DND-41 (cell line): ENCODE measurements at regions not wholly inside any gene's neighbourhood (a gene's known extent, or its start where the extent isn't known, plus 50 kb on each side); places are given as distances from the start of the nearest gene placed in this dataset.

Experiments used
- EZH2 ChIP-seq: IDR thresholded peaks from 3 replicates; pipeline ENCODE4 v1.6.1; 2012; ENCODE audit warnings: borderline replicate concordance, low read depth, mild to moderate bottlenecking, moderate library complexity, low read length, inconsistent platforms; ENCODE audit not compliant: severe bottlenecking
- TF ChIP-seq, protein P1 (sequence below): IDR thresholded peaks from 2 replicates; pipeline ENCODE4 v1.5.1; 2012; ENCODE audit warnings: borderline replicate concordance, low read length, moderate library complexity, mild to moderate bottlenecking; ENCODE audit not compliant: poor library complexity, severe bottlenecking; ENCODE audit errors: extremely low read depth

- no peak for TF ChIP-seq EZH2
- TF ChIP-seq, protein P1, sequence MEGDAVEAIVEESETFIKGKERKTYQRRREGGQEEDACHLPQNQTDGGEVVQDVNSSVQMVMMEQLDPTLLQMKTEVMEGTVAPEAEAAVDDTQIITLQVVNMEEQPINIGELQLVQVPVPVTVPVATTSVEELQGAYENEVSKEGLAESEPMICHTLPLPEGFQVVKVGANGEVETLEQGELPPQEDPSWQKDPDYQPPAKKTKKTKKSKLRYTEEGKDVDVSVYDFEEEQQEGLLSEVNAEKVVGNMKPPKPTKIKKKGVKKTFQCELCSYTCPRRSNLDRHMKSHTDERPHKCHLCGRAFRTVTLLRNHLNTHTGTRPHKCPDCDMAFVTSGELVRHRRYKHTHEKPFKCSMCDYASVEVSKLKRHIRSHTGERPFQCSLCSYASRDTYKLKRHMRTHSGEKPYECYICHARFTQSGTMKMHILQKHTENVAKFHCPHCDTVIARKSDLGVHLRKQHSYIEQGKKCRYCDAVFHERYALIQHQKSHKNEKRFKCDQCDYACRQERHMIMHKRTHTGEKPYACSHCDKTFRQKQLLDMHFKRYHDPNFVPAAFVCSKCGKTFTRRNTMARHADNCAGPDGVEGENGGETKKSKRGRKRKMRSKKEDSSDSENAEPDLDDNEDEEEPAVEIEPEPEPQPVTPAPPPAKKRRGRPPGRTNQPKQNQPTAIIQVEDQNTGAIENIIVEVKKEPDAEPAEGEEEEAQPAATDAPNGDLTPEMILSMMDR: no peak
Observed at GRCh38 chr12:65606008-65606766, 218.1 kb upstream of the HMGA2 start.
